ACC112 (cell line): ENCODE measurements at regions not wholly inside any gene's neighbourhood (a gene's known extent, or its start where the extent isn't known, plus 50 kb on each side); places are given as distances from the start of the nearest gene placed in this dataset.

Source experiments
- H2AFZ ChIP-seq: fragments of 200-600 bp; sonication (generic); one replicate; pipeline ENCODE4 v1.6.0; 2017; ENCODE audit warnings: antibody characterized with exemption, low read length; ENCODE audit not compliant: unreplicated experiment
- H3K27ac ChIP-seq: fragments of 200-600 bp; sonication (generic); 2 replicates; pipeline ENCODE4 v1.5.1; 2014; ENCODE audit warnings: low read depth, mild to moderate bottlenecking, antibody characterized with exemption, low read length, moderate library complexity
- H3K27me3 ChIP-seq: fragments of 200-600 bp; sonication (generic); 2 replicates; pipeline ENCODE4 v1.6.1; 2014; ENCODE audit warnings: mild to moderate bottlenecking, antibody characterized with exemption, low read length, moderate library complexity, mixed read lengths; ENCODE audit not compliant: insufficient read depth
- H3K36me3 ChIP-seq: fragments of 200-600 bp; sonication (generic); 2 replicates; pipeline ENCODE4 v1.6.1; 2016; ENCODE audit warnings: mild to moderate bottlenecking, antibody characterized with exemption, low read length, moderate library complexity, mixed read lengths; ENCODE audit not compliant: insufficient read depth
- H3K4me1 ChIP-seq: fragments of 200-600 bp; sonication (generic); one replicate; pipeline ENCODE4 v1.6.1; 2016; ENCODE audit warnings: low read length, mixed read lengths; ENCODE audit not compliant: insufficient read depth, unreplicated experiment, control insufficient read depth
- H3K4me3 ChIP-seq: fragments of 200-600 bp; sonication (generic); 2 replicates; pipeline ENCODE4 v1.5.1; 2014; ENCODE audit warnings: mild to moderate bottlenecking, low read depth, low read length
- H3K79me2 ChIP-seq: fragments of 200-600 bp; sonication (generic); one replicate; pipeline ENCODE4 v1.6.0; 2016; ENCODE audit warnings: low read length; ENCODE audit not compliant: control insufficient read depth, unreplicated experiment, insufficient read depth

DNA sequence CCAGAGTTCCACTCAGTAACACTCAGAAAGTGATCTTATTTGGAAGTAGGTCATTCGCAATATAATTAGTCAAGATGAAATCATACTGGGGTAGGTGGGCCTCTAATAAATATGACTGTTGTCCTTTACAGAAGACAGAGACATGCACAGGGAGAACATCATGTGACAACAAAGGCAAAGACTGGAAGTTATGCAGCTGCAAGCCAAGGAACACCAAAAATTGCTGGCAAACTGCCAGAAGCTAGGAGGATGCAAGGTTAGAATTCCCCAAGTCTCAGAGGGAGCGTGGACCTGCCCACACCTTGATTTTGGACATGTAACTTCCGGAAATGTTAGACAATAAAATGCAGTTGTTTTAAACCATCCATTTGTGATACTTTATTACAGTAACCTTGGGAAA, 471.5 kb upstream of the AGTR1 start:
- Histone ChIP-seq H3K79me2 (no peaks in the 10 kb centered on the region), H3K4me1 (peaks cover 9% of the 10 kb centered on the region), H3K4me3 (no peak overlapping the region), H3K36me3 (no peaks in the 10 kb centered on the region), H3K27me3 (no peaks in the 10 kb centered on the region), H3K27ac (no peak overlapping the region), H2AFZ (no peak overlapping the region)

- Histone ChIP-seq H3K4me3 (no peak overlapping the region), H2AFZ (no peak overlapping the region), H3K36me3 (no peaks in the 10 kb centered on the region), H3K79me2 (no peaks in the 10 kb centered on the region), H3K27ac (no peak overlapping the region), H3K4me1 (peaks cover 9% of the 10 kb centered on the region), H3K27me3 (no peaks in the 10 kb centered on the region)
Observed at GRCh38 chr3:148227534-148227933, 470.2 kb upstream of the AGTR1 start.

- Histone ChIP-seq H3K27ac (no peak overlapping the region), H2AFZ (peak overlapping the region; percentile 87), H3K4me3 (no peak overlapping the region), H3K27me3 (no peaks in the 10 kb centered on the region), H3K36me3 (no peaks in the 10 kb centered on the region), H3K4me1 (peaks cover 22% of the 10 kb centered on the region), H3K79me2 (no peaks in the 10 kb centered on the region)
Observed at GRCh38 chr3:148229107-148229506, 468.6 kb upstream of the AGTR1 start.

DNA sequence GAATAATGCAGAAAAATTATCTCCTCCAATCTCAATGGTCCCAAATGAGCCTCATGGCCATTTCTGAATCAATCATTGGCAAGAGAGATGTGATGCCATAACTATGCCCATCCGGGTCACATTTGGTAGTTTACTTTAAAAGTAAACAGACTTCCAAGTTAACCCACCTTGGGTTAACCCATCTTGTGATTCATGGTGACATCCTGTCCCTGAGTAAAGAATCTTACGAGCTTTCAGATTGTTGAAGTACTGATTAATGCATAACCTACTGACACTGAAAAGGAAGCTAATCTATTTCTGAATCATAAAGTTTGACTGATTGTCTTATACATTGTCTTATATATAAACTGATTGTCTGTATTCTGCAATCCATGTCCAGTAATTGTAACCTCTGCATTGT, 467.2 kb upstream of the AGTR1 start:
- no peaks in the 10 kb centered on the region for H3K27me3 ChIP-seq
- H3K79me2 ChIP-seq: no peaks in the 10 kb centered on the region
- H3K4me3 ChIP-seq: no peak overlapping the region
- H3K36me3 ChIP-seq: no peaks in the 10 kb centered on the region
- no peak overlapping the region for H3K27ac ChIP-seq
- peak overlapping the region; percentile 52 for H2AFZ ChIP-seq
- peaks cover 25% of the 10 kb centered on the region for H3K4me1 ChIP-seq

GRCh38 chr3:148232389-148232788, 465.3 kb upstream of the AGTR1 start:
- Histone ChIP-seq H2AFZ (no peak overlapping the region), H3K4me1 (peaks cover 25% of the 10 kb centered on the region), H3K36me3 (no peaks in the 10 kb centered on the region), H3K79me2 (no peaks in the 10 kb centered on the region), H3K27me3 (no peaks in the 10 kb centered on the region), H3K4me3 (no peak overlapping the region), H3K27ac (no peak overlapping the region)

DNA sequence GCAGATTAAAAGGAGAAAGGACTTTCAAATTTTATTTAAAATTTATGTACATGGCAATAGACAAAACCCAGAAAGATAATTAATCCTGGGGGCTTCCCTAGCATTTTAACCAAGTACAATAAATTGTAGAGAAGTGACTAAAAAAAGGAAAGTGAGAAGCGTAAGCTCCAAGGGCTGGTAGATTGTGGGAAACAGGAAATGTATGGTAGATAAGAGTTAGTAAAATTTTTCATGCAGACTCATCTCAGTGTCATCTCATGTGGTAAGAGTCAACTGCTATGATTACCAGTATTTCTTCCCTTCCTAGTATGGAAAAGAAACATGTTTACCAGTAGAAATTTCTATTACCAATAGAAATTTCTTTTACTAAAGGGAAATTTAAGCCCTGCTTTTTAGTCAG, 464.3 kb upstream of the AGTR1 start:
- no peaks in the 10 kb centered on the region for H3K36me3 ChIP-seq
- no peak overlapping the region; the same call in 1 of the 2 replicates for H3K4me3 ChIP-seq
- peak overlapping the region; percentile 55 for H3K27ac ChIP-seq
- peaks cover 25% of the 10 kb centered on the region for H3K4me1 ChIP-seq
- H3K27me3 ChIP-seq: no peaks in the 10 kb centered on the region
- H3K79me2 ChIP-seq: no peaks in the 10 kb centered on the region
- peak overlapping the region; percentile 28 for H2AFZ ChIP-seq

DNA sequence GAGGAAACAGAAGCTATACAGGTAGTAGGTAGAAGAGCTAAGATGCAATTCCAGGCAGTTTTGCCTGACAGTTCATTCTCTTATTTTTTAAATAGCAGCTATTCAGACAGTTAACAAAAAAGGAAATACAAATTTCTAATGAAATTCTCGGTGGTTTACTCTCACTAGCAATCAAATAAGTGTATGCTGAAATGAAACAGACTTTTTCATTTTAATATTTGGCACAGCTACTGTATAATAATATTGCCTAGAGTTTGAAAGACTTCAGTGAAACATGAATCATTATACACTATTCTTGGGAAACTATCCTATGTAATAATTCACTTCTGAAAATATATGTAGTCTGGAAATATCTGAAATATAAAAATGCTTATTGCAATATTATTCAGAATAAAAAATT, 463.2 kb upstream of the AGTR1 start:
- H3K27me3 ChIP-seq: no peaks in the 10 kb centered on the region
- H3K36me3 ChIP-seq: no peaks in the 10 kb centered on the region
- H3K27ac ChIP-seq: no peak overlapping the region
- H3K79me2 ChIP-seq: no peaks in the 10 kb centered on the region
- H2AFZ ChIP-seq: peak overlapping the region; percentile 55
- H3K4me3 ChIP-seq: no peak overlapping the region
- peaks cover 21% of the 10 kb centered on the region for H3K4me1 ChIP-seq

DNA sequence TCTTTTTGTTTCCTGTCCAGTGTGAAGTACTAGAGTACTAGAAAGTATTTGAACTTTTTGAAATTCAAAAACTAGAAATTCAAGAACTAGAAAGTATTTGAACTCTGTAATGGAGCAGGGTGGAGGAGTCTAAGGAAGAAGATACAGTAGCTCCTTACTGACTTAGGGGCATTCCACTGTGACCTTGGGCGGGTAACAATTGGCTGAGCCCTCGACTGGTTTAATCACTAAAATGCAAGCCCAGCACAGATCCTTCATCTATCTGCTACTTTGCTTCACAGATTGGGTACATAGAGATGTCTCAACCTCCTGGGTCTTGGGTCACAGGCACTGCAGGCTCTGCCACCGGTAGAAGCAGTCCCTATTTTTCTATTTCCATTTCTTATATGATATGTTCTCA, 462.1 kb upstream of the AGTR1 start:
- Histone ChIP-seq H3K4me3 (no peak overlapping the region), H3K27me3 (no peaks in the 10 kb centered on the region), H2AFZ (no peak overlapping the region), H3K27ac (no peak overlapping the region), H3K4me1 (peaks cover 18% of the 10 kb centered on the region), H3K79me2 (no peaks in the 10 kb centered on the region), H3K36me3 (no peaks in the 10 kb centered on the region)

- H3K4me3 ChIP-seq: no peak overlapping the region
Observed at GRCh38 chr3:148238421-148238821, 459.3 kb upstream of the AGTR1 start.

GRCh38 chr3:148240351-148240750, 457.4 kb upstream of the AGTR1 start:
- Histone ChIP-seq H3K4me1 (no peaks in the 10 kb centered on the region), H3K79me2 (no peaks in the 10 kb centered on the region), H3K4me3 (no peak overlapping the region), H3K27ac (no peak overlapping the region), H2AFZ (no peak overlapping the region), H3K27me3 (no peaks in the 10 kb centered on the region), H3K36me3 (no peaks in the 10 kb centered on the region)

More at GRCh38 chr3:148238421-148238821, 459.3 kb upstream of the AGTR1 start:
- Histone ChIP-seq H3K27me3 (no peaks in the 10 kb centered on the region), H3K27ac (no peak overlapping the region), H2AFZ (no peak overlapping the region), H3K79me2 (no peaks in the 10 kb centered on the region), H3K36me3 (no peaks in the 10 kb centered on the region), H3K4me1 (peaks cover 9% of the 10 kb centered on the region)

DNA sequence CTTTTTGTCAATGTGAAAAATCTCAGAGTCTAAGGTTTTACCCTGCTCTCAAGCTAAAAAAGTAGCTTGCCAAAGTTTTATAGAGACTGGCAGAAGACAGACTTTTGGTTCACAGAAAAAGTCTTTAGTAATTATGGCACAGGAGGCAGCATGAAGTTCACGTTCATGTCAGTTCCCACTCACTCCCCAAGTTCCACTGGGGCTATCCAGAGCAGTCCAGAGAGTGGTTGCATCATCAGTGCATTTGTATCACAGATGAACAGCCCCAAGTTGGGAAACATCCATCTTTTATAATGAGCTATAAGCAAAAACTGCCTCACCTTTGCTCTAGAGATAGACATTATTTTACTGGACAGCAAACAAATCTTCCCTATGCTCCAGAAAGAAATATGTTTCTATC, 454.1 kb upstream of the AGTR1 start:
- H2AFZ ChIP-seq: no peak overlapping the region
- H3K27me3 ChIP-seq: no peaks in the 10 kb centered on the region
- H3K79me2 ChIP-seq: no peaks in the 10 kb centered on the region
- no peaks in the 10 kb centered on the region for H3K36me3 ChIP-seq
- no peak overlapping the region for H3K4me3 ChIP-seq
- no peaks in the 10 kb centered on the region for H3K4me1 ChIP-seq
- no peak overlapping the region for H3K27ac ChIP-seq
